Left lobe of liver (tissue), 2 donors: ENCODE measurements at regions not wholly inside any gene's neighbourhood (a gene's known extent, or its start where the extent isn't known, plus 50 kb on each side); places are given as distances from the start of the nearest gene placed in this dataset.
A peak's percentile ranks its signal among the peaks of the same experiment; 100 is the strongest.

Source experiments
- ATAC-seq: fragments of 200-7000 bp; cut with Tn5 transposase; one replicate; pipeline ENCODE4 v1.9.1; 2020; ENCODE audit warnings: mild to moderate bottlenecking, moderate library complexity
- DNase-seq: peaks from one replicate; pipeline ENCODE4 v3.0.0-alpha.2; 2020; ENCODE audit warnings: low spot score
- donor health status: DM: no; HTN: no; CAD: no; lungs with moderate emphysema.
- donor health status: DM: no; HTN: yes; CAD: no.

GRCh38 chr10:36506261-36506660 lies 619.1 kb upstream of the ANKRD30A start:
- DNase-seq, result no peak
- no peak for ATAC-seq

GRCh38 chr10:36504758-36505157 lies 620.6 kb upstream of the ANKRD30A start:
- DNase-seq, result no peak
- ATAC-seq, result peak; percentile 29

GRCh38 chr10:36500266-36500665 lies 625.1 kb upstream of the ANKRD30A start:
- DNase-seq, result no peak
- no peak for ATAC-seq

GRCh38 chr10:36499693-36500092 lies 625.7 kb upstream of the ANKRD30A start:
- DNase-seq (no peak), ATAC-seq (no peak)

- DNase-seq (no peak), ATAC-seq (no peak)
Measured at GRCh38 chr10:36496758-36497157, 628.6 kb upstream of the ANKRD30A start.

GRCh38 chr10:36494371-36494770 lies 631.0 kb upstream of the ANKRD30A start:
- ATAC-seq, result no peak
- no peak for DNase-seq

- ATAC-seq, result no peak
- DNase-seq, result no peak
Measured at GRCh38 chr10:36493516-36493880, 631.9 kb upstream of the ANKRD30A start.

GRCh38 chr10:36492590-36493515 lies 632.5 kb upstream of the ANKRD30A start:
- no peak for ATAC-seq
- DNase-seq, result no peak

- DNase-seq, result no peak
Measured at GRCh38 chr10:36491926-36492325, 633.5 kb upstream of the ANKRD30A start.

GRCh38 chr10:36489611-36490228 lies 635.7 kb upstream of the ANKRD30A start:
- DNase-seq, result no peak

More at GRCh38 chr10:36491926-36492325, 633.5 kb upstream of the ANKRD30A start:
- ATAC-seq, result no peak

GRCh38 chr10:36489181-36489580 lies 636.2 kb upstream of the ANKRD30A start:
- DNase-seq (no peak), ATAC-seq (no peak)

More at GRCh38 chr10:36489611-36490228, 635.7 kb upstream of the ANKRD30A start:
- no peak for ATAC-seq

- ATAC-seq, result no peak
Measured at GRCh38 chr10:36488579-36488978, 636.8 kb upstream of the ANKRD30A start.

GRCh38 chr10:36479073-36479472 lies 646.3 kb upstream of the ANKRD30A start:
- DNase-seq (no peak), ATAC-seq (no peak)

More at GRCh38 chr10:36488579-36488978, 636.8 kb upstream of the ANKRD30A start:
- no peak for DNase-seq

GRCh38 chr10:36476399-36476798 lies 649.0 kb upstream of the ANKRD30A start:
- no peak for ATAC-seq
- no peak for DNase-seq

- DNase-seq (no peak), ATAC-seq (no peak)
Measured at GRCh38 chr10:36475746-36476145, 649.7 kb upstream of the ANKRD30A start.

GRCh38 chr10:36474456-36474855 lies 650.9 kb upstream of the ANKRD30A start:
- no peak for ATAC-seq
- no peak for DNase-seq

- ATAC-seq (no peak), DNase-seq (no peak)
Measured at GRCh38 chr10:36473122-36473521, 652.3 kb upstream of the ANKRD30A start.

- ATAC-seq, result no peak
- no peak for DNase-seq
Measured at GRCh38 chr10:36469585-36469984, 655.8 kb upstream of the ANKRD30A start.

- ATAC-seq, result no peak
- no peak for DNase-seq
Measured at GRCh38 chr10:36468620-36469019, 656.8 kb upstream of the ANKRD30A start.

GRCh38 chr10:36465604-36466379 lies 659.6 kb upstream of the ANKRD30A start:
- ATAC-seq (no peak), DNase-seq (no peak)

- ATAC-seq (no peak), DNase-seq (no peak)
Measured at GRCh38 chr10:36464291-36464690, 661.1 kb upstream of the ANKRD30A start.
